ENCODE measurements at regions not wholly inside any gene's neighbourhood (a gene's known extent, or its start where the extent isn't known, plus 50 kb on each side); places are given as distances from the start of the nearest gene placed in this dataset.

DNA sequence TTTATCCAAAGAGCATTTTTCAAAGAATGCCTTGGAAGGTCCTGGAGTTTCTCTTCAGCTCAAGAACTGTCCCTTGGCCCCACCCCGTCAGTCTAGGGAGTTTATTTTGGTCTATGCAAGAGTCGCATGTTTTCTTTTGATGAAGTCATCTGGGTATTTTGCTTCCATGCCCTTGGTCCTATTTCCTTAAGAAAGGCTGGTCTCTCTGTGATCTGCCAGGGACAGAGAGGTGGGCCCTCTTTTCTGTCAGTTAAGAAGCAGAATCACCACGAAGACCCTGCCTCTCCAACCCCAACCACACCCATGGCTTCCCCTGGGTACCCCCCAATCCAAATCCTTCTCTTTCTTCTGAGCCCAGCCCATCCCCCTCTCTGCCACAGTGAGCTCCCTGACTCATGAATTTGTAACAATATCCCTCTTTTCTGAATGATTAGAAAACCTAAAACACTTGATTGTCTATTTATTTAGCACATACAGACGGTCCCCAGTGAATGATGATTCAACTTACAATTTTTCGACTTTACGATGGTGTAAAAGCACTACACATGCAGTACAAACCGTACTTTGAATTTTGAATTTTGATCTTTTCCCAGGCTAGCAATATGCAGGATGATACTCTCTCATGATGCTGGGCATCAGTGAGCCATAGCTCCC lies 163.5 kb upstream of the ADRA1B start:
- TF ChIP-seq CTCF (IDR thresholded peaks at IDR 0.05) (no peak), POLR2AphosphoS5 (IDR thresholded peaks at IDR 0.05) (no peak), POLR2A (IDR thresholded peaks at IDR 0.05) (no peak), EP300 (IDR thresholded peaks at IDR 0.05) (no peak)

All from gastroesophageal sphincter (tissue), 3 donors.